ENCODE measurements at regions not wholly inside any gene's neighbourhood (a gene's known extent, or its start where the extent isn't known, plus 50 kb on each side); places are given as distances from the start of the nearest gene placed in this dataset.
A peak's percentile ranks its signal among the peaks of the same experiment; 100 is the strongest.

DNA sequence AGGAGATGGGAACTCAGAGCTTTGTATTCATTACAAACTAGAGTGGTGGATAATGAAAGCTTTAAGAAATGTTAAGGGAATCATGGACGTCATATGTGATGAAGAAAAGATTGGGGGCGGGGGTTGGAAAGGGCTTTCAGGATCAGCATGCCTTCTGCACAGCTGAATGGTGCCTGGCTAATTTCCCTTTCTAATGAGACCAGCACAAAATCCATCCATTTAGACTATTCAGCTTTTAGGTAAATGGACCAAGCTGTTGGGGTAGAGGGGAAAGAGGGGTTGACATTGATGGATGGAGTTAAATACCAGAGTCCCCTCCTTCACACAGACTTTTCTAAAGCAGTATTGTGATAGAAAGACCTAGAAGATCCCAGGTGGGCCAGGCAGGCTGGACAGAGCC lies 737.9 kb upstream of the WWC1 start (continued):
- TF ChIP-seq, protein P1, sequence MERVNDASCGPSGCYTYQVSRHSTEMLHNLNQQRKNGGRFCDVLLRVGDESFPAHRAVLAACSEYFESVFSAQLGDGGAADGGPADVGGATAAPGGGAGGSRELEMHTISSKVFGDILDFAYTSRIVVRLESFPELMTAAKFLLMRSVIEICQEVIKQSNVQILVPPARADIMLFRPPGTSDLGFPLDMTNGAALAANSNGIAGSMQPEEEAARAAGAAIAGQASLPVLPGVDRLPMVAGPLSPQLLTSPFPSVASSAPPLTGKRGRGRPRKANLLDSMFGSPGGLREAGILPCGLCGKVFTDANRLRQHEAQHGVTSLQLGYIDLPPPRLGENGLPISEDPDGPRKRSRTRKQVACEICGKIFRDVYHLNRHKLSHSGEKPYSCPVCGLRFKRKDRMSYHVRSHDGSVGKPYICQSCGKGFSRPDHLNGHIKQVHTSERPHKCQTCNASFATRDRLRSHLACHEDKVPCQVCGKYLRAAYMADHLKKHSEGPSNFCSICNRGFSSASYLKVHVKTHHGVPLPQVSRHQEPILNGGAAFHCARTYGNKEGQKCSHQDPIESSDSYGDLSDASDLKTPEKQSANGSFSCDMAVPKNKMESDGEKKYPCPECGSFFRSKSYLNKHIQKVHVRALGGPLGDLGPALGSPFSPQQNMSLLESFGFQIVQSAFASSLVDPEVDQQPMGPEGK (CRISPR knock-in tag; IDR thresholded peaks at IDR 0.05; ENCODE audit: borderline replicate concordance), result no peak
- TF ChIP-seq GLIS3 (CRISPR knock-in tag; IDR thresholded peaks at IDR 0.05) (no peak), TCF4 (CRISPR knock-in tag; IDR thresholded peaks at IDR 0.05; ENCODE audit: borderline replicate concordance) (no peak), ESRRG (CRISPR knock-in tag; IDR thresholded peaks at IDR 0.05) (no peak), ARNTL (CRISPR knock-in tag; IDR thresholded peaks at IDR 0.05; ENCODE audit: borderline replicate concordance, low read depth) (no peak), ZC3H10 (CRISPR knock-in tag; IDR thresholded peaks at IDR 0.05) (no peak), ISL1 (CRISPR knock-in tag; IDR thresholded peaks at IDR 0.05) (no peak)

DNA sequence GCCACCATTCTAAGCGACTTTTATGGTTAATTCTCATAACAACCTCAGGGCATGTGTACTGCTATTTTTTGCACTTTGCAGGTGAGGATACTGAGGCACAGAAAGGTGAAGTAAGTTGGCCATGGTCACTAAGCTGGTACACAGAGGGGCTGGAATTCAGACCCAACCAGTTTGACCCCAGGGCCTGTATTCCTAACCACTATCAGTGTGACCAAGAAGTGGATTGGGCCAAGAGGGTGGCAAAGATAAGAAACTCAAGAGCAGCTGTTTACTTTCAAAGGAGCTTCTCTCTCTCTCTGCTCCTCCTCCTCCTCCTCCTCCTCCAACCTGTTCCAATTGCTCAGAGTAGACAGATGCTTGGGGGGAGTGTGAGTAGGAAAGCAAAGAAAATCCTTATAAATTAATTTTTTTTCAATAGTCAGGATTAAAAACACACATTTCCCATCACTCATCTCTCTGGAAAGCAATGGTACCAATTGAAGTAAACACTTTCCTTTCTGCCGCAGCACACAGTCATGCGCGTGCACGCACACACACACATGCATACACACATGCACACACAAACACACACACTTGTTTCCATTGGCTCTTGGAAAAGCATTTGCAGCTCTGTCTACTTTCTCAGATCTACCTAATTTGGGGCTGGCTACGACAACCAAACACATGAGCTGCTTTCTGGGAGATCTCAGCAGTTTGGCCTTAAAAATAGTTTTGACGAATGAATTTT lies 736.7 kb upstream of the WWC1 start:
- TF ChIP-seq, protein P2, sequence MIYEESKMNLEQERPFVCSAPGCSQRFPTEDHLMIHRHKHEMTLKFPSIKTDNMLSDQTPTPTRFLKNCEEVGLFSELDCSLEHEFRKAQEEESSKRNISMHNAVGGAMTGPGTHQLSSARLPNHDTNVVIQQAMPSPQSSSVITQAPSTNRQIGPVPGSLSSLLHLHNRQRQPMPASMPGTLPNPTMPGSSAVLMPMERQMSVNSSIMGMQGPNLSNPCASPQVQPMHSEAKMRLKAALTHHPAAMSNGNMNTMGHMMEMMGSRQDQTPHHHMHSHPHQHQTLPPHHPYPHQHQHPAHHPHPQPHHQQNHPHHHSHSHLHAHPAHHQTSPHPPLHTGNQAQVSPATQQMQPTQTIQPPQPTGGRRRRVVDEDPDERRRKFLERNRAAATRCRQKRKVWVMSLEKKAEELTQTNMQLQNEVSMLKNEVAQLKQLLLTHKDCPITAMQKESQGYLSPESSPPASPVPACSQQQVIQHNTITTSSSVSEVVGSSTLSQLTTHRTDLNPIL (CRISPR knock-in tag; IDR thresholded peaks at IDR 0.05; ENCODE audit: low read depth), result no peak
- TF ChIP-seq RARB (CRISPR knock-in tag; IDR thresholded peaks at IDR 0.05), result no peak
- TF ChIP-seq, protein P3, sequence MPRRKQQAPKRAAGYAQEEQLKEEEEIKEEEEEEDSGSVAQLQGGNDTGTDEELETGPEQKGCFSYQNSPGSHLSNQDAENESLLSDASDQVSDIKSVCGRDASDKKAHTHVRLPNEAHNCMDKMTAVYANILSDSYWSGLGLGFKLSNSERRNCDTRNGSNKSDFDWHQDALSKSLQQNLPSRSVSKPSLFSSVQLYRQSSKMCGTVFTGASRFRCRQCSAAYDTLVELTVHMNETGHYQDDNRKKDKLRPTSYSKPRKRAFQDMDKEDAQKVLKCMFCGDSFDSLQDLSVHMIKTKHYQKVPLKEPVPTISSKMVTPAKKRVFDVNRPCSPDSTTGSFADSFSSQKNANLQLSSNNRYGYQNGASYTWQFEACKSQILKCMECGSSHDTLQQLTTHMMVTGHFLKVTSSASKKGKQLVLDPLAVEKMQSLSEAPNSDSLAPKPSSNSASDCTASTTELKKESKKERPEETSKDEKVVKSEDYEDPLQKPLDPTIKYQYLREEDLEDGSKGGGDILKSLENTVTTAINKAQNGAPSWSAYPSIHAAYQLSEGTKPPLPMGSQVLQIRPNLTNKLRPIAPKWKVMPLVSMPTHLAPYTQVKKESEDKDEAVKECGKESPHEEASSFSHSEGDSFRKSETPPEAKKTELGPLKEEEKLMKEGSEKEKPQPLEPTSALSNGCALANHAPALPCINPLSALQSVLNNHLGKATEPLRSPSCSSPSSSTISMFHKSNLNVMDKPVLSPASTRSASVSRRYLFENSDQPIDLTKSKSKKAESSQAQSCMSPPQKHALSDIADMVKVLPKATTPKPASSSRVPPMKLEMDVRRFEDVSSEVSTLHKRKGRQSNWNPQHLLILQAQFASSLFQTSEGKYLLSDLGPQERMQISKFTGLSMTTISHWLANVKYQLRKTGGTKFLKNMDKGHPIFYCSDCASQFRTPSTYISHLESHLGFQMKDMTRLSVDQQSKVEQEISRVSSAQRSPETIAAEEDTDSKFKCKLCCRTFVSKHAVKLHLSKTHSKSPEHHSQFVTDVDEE (CRISPR knock-in tag; IDR thresholded peaks at IDR 0.05), result no peak
- no peak for TF ChIP-seq GLIS3 (CRISPR knock-in tag; IDR thresholded peaks at IDR 0.05)
- TF ChIP-seq, protein P4, sequence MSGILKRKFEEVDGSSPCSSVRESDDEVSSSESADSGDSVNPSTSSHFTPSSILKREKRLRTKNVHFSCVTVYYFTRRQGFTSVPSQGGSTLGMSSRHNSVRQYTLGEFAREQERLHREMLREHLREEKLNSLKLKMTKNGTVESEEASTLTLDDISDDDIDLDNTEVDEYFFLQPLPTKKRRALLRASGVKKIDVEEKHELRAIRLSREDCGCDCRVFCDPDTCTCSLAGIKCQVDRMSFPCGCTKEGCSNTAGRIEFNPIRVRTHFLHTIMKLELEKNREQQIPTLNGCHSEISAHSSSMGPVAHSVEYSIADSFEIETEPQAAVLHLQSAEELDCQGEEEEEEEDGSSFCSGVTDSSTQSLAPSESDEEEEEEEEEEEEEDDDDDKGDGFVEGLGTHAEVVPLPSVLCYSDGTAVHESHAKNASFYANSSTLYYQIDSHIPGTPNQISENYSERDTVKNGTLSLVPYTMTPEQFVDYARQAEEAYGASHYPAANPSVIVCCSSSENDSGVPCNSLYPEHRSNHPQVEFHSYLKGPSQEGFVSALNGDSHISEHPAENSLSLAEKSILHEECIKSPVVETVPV (CRISPR knock-in tag; IDR thresholded peaks at IDR 0.05), result no peak
- ATAC-seq, result no peak

DNA sequence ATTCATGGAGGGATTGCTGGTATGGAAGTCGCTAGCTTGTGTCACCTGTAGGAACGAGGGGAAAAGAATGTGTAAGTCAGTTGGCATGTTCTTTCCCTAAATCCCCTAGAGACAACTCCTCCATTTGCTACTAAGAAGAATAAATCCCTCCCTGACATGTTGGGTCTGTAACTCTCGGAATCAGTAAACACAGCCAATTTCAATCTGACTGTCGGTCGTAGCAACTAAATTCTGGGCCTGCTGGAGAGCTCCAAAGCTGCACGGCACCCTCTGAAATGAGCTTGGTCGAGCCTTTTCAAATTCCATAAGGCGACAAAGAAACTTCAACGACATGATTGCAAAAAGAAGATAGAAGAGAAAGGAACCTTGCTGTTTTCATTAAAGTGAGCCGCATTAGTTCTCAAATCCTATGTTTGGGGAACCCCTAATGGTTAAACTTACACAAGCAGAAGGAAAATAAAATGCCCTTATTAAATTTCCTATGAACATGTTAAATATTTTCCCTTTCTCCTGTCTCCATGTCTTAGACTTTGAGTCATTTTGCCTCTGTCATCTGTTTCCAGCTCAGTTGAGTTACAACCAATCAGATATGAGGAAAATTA lies 735.8 kb upstream of the WWC1 start:
- TF ChIP-seq ISL1 (CRISPR knock-in tag; IDR thresholded peaks at IDR 0.05) (0 out of 2 replicates have a peak, but pooled peaks have one; percentile 11), BACH2 (CRISPR knock-in tag; IDR thresholded peaks at IDR 0.05; ENCODE audit: borderline replicate concordance) (no peak), TCF4 (CRISPR knock-in tag; IDR thresholded peaks at IDR 0.05; ENCODE audit: borderline replicate concordance) (no peak), ZNF8 (CRISPR knock-in tag; IDR thresholded peaks at IDR 0.05) (no peak)
- TF ChIP-seq, protein P3 (CRISPR knock-in tag; IDR thresholded peaks at IDR 0.05), result no peak
- ATAC-seq, result no peak

DNA sequence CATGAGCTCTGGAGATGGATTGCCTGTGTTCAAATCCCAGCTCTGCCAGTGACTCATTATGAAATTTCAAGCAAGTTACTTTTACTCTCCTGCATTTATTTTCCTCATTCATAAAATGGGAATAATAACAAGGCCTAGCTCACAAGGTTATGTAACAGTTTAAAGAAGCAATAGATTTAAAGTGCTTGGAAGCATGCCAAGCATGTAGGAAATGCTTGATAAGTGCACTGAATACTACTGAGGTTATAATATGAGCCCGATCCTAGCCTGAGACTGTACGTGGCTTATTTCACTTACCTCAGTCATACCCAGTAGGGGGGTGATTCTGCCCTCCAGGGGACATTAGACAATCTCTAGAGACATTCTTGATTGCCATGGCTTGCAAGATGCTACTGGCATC lies 734.1 kb upstream of the WWC1 start:
- TF ChIP-seq TCF4 (CRISPR knock-in tag; IDR thresholded peaks at IDR 0.05; ENCODE audit: borderline replicate concordance), result no peak
- TF ChIP-seq ARNTL (CRISPR knock-in tag; IDR thresholded peaks at IDR 0.05; ENCODE audit: borderline replicate concordance, low read depth), result no peak
- TF ChIP-seq ZC3H10 (CRISPR knock-in tag; IDR thresholded peaks at IDR 0.05), result no peak
- TF ChIP-seq ISL1 (CRISPR knock-in tag; IDR thresholded peaks at IDR 0.05), result no peak
- TF ChIP-seq BACH2 (CRISPR knock-in tag; IDR thresholded peaks at IDR 0.05; ENCODE audit: borderline replicate concordance), result no peak
- no peak for TF ChIP-seq ESRRG (CRISPR knock-in tag; IDR thresholded peaks at IDR 0.05)
- no peak for TF ChIP-seq CSDC2 (CRISPR knock-in tag; IDR thresholded peaks at IDR 0.05)
- TF ChIP-seq ZFP3 (CRISPR knock-in tag; IDR thresholded peaks at IDR 0.05), result no peak
- no peak for TF ChIP-seq ZNF565 (CRISPR knock-in tag; conservative IDR thresholded peaks at IDR 0.05; ENCODE audit: low read depth)
- TF ChIP-seq OSR1 (CRISPR knock-in tag; IDR thresholded peaks at IDR 0.05), result no peak
- TF ChIP-seq, protein P2 (CRISPR knock-in tag; IDR thresholded peaks at IDR 0.05; ENCODE audit: low read depth), result no peak
- no peak for TF ChIP-seq ZNF70 (CRISPR knock-in tag; IDR thresholded peaks at IDR 0.05)
- no peak for TF ChIP-seq ZFP30 (CRISPR knock-in tag; IDR thresholded peaks at IDR 0.05)
- no peak for ATAC-seq

Measured in SK-N-SH treated with all-trans-retinoic acid at 6 μM for 48 hours (cell line).